SU-DHL-6 (cell line): ENCODE measurements at regions not wholly inside any gene's neighbourhood (a gene's known extent, or its start where the extent isn't known, plus 50 kb on each side); places are given as distances from the start of the nearest gene placed in this dataset.

ENCODE experiments used
- EZH2phosphoT487 ChIP-seq: fragments of 200-600 bp; sonication (generic), shearing (Covaris generic); conservative IDR thresholded peaks from 2 replicates; pipeline ENCODE4 v1.6.1; 2018; ENCODE audit warnings: mild to moderate bottlenecking, antibody characterized with exemption, low read length, moderate library complexity, mixed read lengths
- TF ChIP-seq, protein P1 (sequence below): fragments of 200-600 bp; sonication (generic); IDR thresholded peaks from one replicate; pipeline ENCODE4 v1.5.1; 2017; ENCODE audit warnings: antibody characterized with exemption, mild to moderate bottlenecking, low read length, moderate library complexity; ENCODE audit not compliant: insufficient read depth, poor library complexity, severe bottlenecking

GRCh38 chr1:55463814-55464475 is 248.8 kb upstream of the USP24 start:
- TF ChIP-seq, protein P1, sequence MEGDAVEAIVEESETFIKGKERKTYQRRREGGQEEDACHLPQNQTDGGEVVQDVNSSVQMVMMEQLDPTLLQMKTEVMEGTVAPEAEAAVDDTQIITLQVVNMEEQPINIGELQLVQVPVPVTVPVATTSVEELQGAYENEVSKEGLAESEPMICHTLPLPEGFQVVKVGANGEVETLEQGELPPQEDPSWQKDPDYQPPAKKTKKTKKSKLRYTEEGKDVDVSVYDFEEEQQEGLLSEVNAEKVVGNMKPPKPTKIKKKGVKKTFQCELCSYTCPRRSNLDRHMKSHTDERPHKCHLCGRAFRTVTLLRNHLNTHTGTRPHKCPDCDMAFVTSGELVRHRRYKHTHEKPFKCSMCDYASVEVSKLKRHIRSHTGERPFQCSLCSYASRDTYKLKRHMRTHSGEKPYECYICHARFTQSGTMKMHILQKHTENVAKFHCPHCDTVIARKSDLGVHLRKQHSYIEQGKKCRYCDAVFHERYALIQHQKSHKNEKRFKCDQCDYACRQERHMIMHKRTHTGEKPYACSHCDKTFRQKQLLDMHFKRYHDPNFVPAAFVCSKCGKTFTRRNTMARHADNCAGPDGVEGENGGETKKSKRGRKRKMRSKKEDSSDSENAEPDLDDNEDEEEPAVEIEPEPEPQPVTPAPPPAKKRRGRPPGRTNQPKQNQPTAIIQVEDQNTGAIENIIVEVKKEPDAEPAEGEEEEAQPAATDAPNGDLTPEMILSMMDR: no peak
- TF ChIP-seq EZH2phosphoT487: no peak
